Mammary epithelial cell (primary cell): ENCODE measurements at regions not wholly inside any gene's neighbourhood (a gene's known extent, or its start where the extent isn't known, plus 50 kb on each side); places are given as distances from the start of the nearest gene placed in this dataset.
"Not testable (repeated sequence)": the region's sequence is repeated elsewhere in the genome, so short reads cannot be mapped to it uniquely, and the experiment has no call there.

Source experiments
- CTCF ChIP-seq, 2 donors: IDR thresholded peaks in 1 of 2; conservative IDR thresholded peaks in 1 of 2; 2 replicates each; pipeline ENCODE4 v1.5.1; 2011 to 2012; ENCODE audit warnings: inconsistent platforms in 2 of 2, low read length in 2 of 2, mild to moderate bottlenecking in 2 of 2, control low read depth in 1 of 2, low read depth in 1 of 2; ENCODE audit not compliant: insufficient read depth in 1 of 2; ENCODE audit errors: extremely low read depth in 1 of 2
- EZH2 ChIP-seq: IDR thresholded peaks from 2 replicates; pipeline ENCODE4 v1.6.1; 2012; ENCODE audit warnings: low read length, inconsistent platforms, borderline replicate concordance

DNA sequence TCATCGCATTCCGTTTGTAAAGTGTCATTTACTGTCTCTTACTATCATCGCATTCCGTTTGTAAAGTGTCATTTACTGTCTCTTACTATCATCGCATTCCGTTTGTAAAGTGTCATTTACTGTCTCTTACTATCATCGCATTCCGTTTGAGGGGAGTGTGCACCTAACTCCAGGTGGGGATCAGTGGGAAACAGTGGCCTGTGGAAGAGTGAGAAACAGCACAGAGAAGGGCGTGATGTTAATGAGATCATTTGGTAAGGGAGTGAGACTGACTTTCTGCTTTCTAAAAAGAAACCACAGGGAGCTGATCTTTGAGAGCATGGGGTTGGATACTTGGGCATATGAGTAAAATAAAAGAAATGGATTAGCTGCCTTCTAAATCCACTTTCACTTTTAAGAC, 77.5 kb upstream of the ZPLD1 start:
- not testable (repeated sequence) for TF ChIP-seq CTCF (conservative IDR thresholded peaks at IDR 0.05 in 1 of 2, IDR thresholded peaks at IDR 0.05 in 1 of 2; ENCODE audit: extremely low read depth in 1 of 2, insufficient read depth in 1 of 2, low read depth in 1 of 2, low read length in 2 of 2); EZH2
